ENCODE measurements at regions not wholly inside any gene's neighbourhood (a gene's known extent, or its start where the extent isn't known, plus 50 kb on each side); places are given as distances from the start of the nearest gene placed in this dataset.

GRCh38 chr12:66885115-66885875 is 206.4 kb upstream of the GRIP1 start:
- TF ChIP-seq Cebpa-rat (IDR thresholded peaks at IDR 0.05) = no peak
- Histone ChIP-seq H3K27ac (no peak overlapping the region), H3K9me3 (replicated peaks in 1 of 11) (no peaks in the 10 kb centered on the region), H4K20me1 (no peaks in the 10 kb centered on the region), H3K27me3 (no peaks in the 10 kb centered on the region), H3K9ac (no peak overlapping the region), H3K4me1 (peaks cover 0 to 22% (median 0%) of the 10 kb centered on the region in 10 experiments; a peak in 6 of 20 replicates), H3K4me2 (peak overlapping the region in 2 of 11 experiments; percentile 45 to 52; a peak in 2 of 22 replicates), H3K36me3 (0 out of 22 replicates have a peak, but pooled peaks cover 0 to 4% (median 0%) of the 10 kb centered on the region in 11 experiments), H3K4me3 (no peak overlapping the region)

GRCh38 chr12:66896797-66897196 is 217.9 kb upstream of the GRIP1 start:
- no peak overlapping the region for H3K27ac ChIP-seq
- H3K4me1 ChIP-seq = peaks cover 17 to 31% (median 27%) of the 10 kb centered on the region in 10 experiments
- no peak overlapping the region for H3K9ac ChIP-seq
- no peaks in the 10 kb centered on the region for H4K20me1 ChIP-seq
- no peak overlapping the region for H3K4me3 ChIP-seq
- H3K36me3 ChIP-seq = 0 out of 22 replicates have a peak, but pooled peaks cover 0 to 3% (median 0%) of the 10 kb centered on the region in 11 experiments
- no peak for TF ChIP-seq Cebpa-rat (IDR thresholded peaks at IDR 0.05)
- H3K27me3 ChIP-seq = no peaks in the 10 kb centered on the region
- H3K4me2 ChIP-seq = no peak overlapping the region
- H3K9me3 ChIP-seq (replicated peaks in 1 of 11) = no peaks in the 10 kb centered on the region; a peak in 1 of 22 replicates

DNA sequence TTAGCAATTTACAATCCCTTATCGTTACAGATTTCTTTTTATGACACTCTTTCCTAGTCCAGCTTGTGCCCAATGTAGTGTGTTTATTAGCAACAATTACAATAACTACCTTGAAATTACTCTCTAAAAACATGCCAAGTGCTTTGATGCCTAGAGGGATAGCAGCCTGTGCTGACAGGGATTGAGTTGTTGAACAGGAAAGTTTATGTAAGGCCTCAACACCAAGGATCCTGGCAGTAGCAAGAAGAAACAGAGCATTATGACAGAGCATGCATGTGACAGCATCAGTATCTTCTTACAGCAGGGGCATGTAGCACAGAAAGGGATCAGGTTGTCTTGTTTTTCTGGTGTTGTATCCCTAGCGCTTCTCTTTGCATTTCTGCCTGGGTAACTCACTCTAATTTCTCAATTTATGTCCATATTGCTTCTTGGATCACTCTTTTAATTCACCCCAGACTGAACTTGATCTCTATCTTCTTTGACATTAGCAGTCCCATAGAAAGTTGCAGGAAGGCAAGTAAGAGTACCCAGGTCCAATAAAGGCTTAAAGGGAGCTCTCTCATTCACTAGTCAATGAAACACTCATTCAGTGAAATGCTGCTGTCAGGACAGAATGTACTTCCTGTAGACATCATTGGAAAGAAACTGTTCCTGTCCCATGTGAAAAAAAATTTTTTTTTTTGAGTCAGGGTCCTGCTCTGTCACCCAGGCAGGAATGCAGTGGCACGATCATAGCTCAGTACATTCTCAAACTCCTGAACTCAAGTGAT is 220.0 kb upstream of the GRIP1 start:
- no peaks in the 10 kb centered on the region for H4K20me1 ChIP-seq
- H3K4me1 ChIP-seq = peaks cover 20 to 38% (median 31%) of the 10 kb centered on the region in 10 experiments
- peak overlapping the region in 3 of 11 experiments; percentile 50 to 71 (median 69); a peak in 4 of 22 replicates for H3K4me2 ChIP-seq
- no peaks in the 10 kb centered on the region for H3K27me3 ChIP-seq
- H3K27ac ChIP-seq = no peak overlapping the region
- no peaks in the 10 kb centered on the region; a peak in 1 of 22 replicates for H3K9me3 ChIP-seq (replicated peaks in 1 of 11)
- H3K36me3 ChIP-seq = no peaks in the 10 kb centered on the region
- no peak for TF ChIP-seq Cebpa-rat (IDR thresholded peaks at IDR 0.05)
- H3K9ac ChIP-seq = no peak overlapping the region
- no peak overlapping the region for H3K4me3 ChIP-seq

- Histone ChIP-seq H3K36me3 (no peaks in the 10 kb centered on the region), H3K4me2 (peak overlapping the region in 7 of 11 experiments; percentile 43 to 71 (median 69); a peak in 9 of 22 replicates), H3K27me3 (no peaks in the 10 kb centered on the region), H3K4me3 (no peak overlapping the region), H3K9me3 (replicated peaks in 1 of 11) (no peaks in the 10 kb centered on the region; a peak in 1 of 22 replicates), H3K27ac (no peak overlapping the region; a peak in 1 of 22 replicates), H3K4me1 (peaks cover 20 to 38% (median 31%) of the 10 kb centered on the region in 10 experiments), H3K9ac (no peak overlapping the region), H4K20me1 (no peaks in the 10 kb centered on the region)
- TF ChIP-seq Cebpa-rat (IDR thresholded peaks at IDR 0.05) = no peak
These were observed 220.7 kb upstream of the GRIP1 start for GRCh38 chr12:66899588-66899987.

GRCh38 chr12:66900616-66901015 is 221.7 kb upstream of the GRIP1 start:
- Histone ChIP-seq H3K4me2 (peak overlapping the region; percentile 43 to 71 (median 65)), H3K27me3 (no peaks in the 10 kb centered on the region), H3K36me3 (no peaks in the 10 kb centered on the region), H4K20me1 (no peaks in the 10 kb centered on the region), H3K4me3 (no peak overlapping the region), H3K9me3 (replicated peaks in 1 of 11) (no peaks in the 10 kb centered on the region), H3K4me1 (peaks cover 20 to 38% (median 31%) of the 10 kb centered on the region in 10 experiments), H3K9ac (peak overlapping the region in 1 of 11 experiments; percentile 22; a peak in 1 of 22 replicates), H3K27ac (peak overlapping the region in 10 of 11 experiments; percentile 16 to 60 (median 46); a peak in 18 of 22 replicates)
- no peak for TF ChIP-seq Cebpa-rat (IDR thresholded peaks at IDR 0.05)

DNA sequence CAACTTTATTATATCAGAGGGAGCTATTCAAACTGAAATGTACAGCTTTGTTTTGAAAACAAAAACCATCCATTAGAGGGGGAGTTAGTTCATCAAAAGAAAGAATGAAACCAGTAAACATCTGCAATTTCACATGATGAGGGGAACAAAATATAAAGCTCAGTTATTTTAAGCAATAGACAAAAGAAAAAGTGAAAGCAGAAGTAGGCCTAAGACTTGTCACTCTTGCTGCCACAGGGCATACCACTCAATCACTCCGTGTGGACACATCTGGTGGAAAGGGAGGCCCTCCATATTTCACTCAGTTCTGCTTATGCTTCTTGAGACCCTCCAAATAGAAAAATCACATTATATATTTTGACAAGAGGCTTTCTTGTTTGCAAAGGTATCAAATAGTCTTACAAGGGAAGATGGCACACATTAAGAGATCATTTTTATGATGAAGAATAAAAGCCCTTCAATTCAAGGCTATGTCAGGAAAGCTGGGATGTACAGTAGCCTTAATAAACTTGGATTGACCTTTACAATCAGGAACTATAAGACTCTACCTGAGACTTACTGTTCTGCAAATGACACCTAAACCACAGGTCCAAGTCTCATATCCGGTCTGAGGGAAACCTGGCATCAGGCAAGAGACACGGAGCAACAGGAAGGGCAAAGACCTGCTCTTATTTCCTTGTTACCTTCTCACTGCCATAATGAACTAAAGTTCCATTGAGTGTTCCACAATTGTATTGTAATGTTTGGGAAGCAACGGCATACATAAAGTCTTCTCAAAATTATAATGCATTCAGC is 222.5 kb upstream of the GRIP1 start:
- peak overlapping the region in 10 of 11 experiments; percentile 16 to 60 (median 46); a peak in 16 of 22 replicates for H3K27ac ChIP-seq
- peak overlapping the region; percentile 43 to 71 (median 65) for H3K4me2 ChIP-seq
- H3K27me3 ChIP-seq = no peaks in the 10 kb centered on the region
- no peaks in the 10 kb centered on the region for H3K36me3 ChIP-seq
- no peak overlapping the region for H3K4me3 ChIP-seq
- H3K9ac ChIP-seq = no peak overlapping the region
- TF ChIP-seq Cebpa-rat (IDR thresholded peaks at IDR 0.05) = no peak
- no peaks in the 10 kb centered on the region for H3K9me3 ChIP-seq (replicated peaks in 1 of 11)
- H4K20me1 ChIP-seq = no peaks in the 10 kb centered on the region
- H3K4me1 ChIP-seq = peaks cover 20 to 38% (median 31%) of the 10 kb centered on the region in 10 experiments

DNA sequence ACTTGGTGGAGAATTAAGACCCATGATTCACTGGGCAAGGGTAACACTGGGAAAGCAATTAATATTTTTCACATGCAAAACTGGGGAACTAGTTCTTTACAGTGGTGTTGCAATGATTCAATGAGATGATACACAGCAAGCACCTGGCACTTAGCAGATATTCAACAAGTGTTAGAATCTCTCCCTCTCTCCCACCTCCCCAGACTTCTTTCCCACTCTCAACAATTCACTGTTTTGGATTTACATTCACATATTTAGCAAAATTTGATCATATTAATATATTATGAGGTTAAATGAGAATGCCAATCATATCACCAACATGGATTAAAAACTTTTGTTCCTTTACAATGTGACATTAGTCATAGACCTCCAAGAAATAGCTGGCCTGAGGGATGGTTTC is 223.1 kb upstream of the GRIP1 start:
- Histone ChIP-seq H3K9me3 (replicated peaks in 1 of 11) (no peaks in the 10 kb centered on the region), H3K27me3 (no peaks in the 10 kb centered on the region), H3K4me2 (peak overlapping the region; percentile 43 to 71 (median 59); a peak in 7 of 22 replicates), H3K4me1 (peaks cover 20 to 38% (median 31%) of the 10 kb centered on the region in 10 experiments), H3K27ac (peak overlapping the region in 1 of 11 experiments; percentile 59; a peak in 1 of 22 replicates), H4K20me1 (no peaks in the 10 kb centered on the region), H3K4me3 (no peak overlapping the region), H3K9ac (no peak overlapping the region), H3K36me3 (no peaks in the 10 kb centered on the region)
- no peak for TF ChIP-seq Cebpa-rat (IDR thresholded peaks at IDR 0.05)

- Histone ChIP-seq H3K4me1 (peaks cover 20 to 35% (median 31%) of the 10 kb centered on the region in 10 experiments), H3K27ac (no peak overlapping the region), H3K9me3 (replicated peaks in 1 of 11) (no peaks in the 10 kb centered on the region), H3K4me2 (no peak overlapping the region), H3K36me3 (no peaks in the 10 kb centered on the region), H3K9ac (no peak overlapping the region), H4K20me1 (no peaks in the 10 kb centered on the region), H3K27me3 (no peaks in the 10 kb centered on the region), H3K4me3 (no peak overlapping the region)
- no peak for TF ChIP-seq Cebpa-rat (IDR thresholded peaks at IDR 0.05)
These were observed 225.0 kb upstream of the GRIP1 start for GRCh38 chr12:66903782-66904396.
